Ishikawa (cell line): ENCODE measurements at regions not wholly inside any gene's neighbourhood (a gene's known extent, or its start where the extent isn't known, plus 50 kb on each side); places are given as distances from the start of the nearest gene placed in this dataset.

Experiments used
- FOXM1 ChIP-seq: IDR thresholded peaks from 2 replicates; pipeline ENCODE4 v1.6.1; 2012; ENCODE audit warnings: low read depth, borderline replicate concordance
- REST ChIP-seq: IDR thresholded peaks from 2 replicates; pipeline ENCODE4 v1.6.1; 2012; ENCODE audit warnings: low read depth, mild to moderate bottlenecking
- TAF1 ChIP-seq: IDR thresholded peaks from 2 replicates; pipeline ENCODE4 v1.6.1; 2012; ENCODE audit warnings: low read depth, mild to moderate bottlenecking
- USF1 ChIP-seq: IDR thresholded peaks from 2 replicates; pipeline ENCODE4 v1.6.1; 2012
- ZBTB7A ChIP-seq: IDR thresholded peaks from 2 replicates; pipeline ENCODE4 v1.6.1; 2012; ENCODE audit warnings: low read depth

GRCh38 chr13:39811696-39812095 lies 156.2 kb downstream of the COG6 start:
- TF ChIP-seq FOXM1 (no peak), TAF1 (no peak), ZBTB7A (no peak), REST (no peak), USF1 (no peak)
